Fibroblast of the aortic adventitia (primary cell): ENCODE measurements at regions not wholly inside any gene's neighbourhood (a gene's known extent, or its start where the extent isn't known, plus 50 kb on each side); places are given as distances from the start of the nearest gene placed in this dataset.
A peak's percentile ranks its signal among the peaks of the same experiment; 100 is the strongest.

Source experiments
- DNase-seq: peaks from one replicate; pipeline ENCODE4 v3.0.0-alpha.2; 2010; ENCODE audit warnings: low read depth
- H3K4me3 ChIP-seq: 2 replicates; pipeline ENCODE4 v1.5.1; 2011; ENCODE audit warnings: low read depth, mild to moderate bottlenecking, control low read depth, low read length, moderate library complexity
- TF ChIP-seq, protein P1 (sequence below): IDR thresholded peaks from 2 replicates; pipeline ENCODE4 v1.5.1; 2011; ENCODE audit warnings: mild to moderate bottlenecking, low read length, control low read depth, inconsistent platforms; ENCODE audit not compliant: insufficient read depth

DNA sequence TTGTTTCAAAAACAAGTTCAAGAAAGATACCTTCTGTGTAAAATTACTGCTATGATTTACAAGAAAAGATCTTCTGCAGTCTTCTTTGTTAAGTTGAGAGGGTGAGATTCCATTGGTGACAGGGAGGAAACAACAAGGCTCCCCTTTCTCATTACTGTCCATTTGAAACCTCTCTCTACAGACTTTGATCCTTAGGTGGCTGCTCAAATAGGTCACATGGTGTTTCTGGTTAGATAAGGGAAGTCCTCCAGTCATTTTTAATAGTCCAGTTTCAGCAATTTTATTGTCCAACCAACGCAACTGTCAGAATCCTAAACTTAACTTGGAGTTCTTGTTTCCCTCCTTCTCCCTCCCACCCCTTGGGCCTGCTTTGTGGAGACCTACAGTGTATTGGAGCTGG lies 390.4 kb downstream of the EFNB2 start:
- no peak for DNase-seq
- no peak overlapping the region for H3K4me3 ChIP-seq
- TF ChIP-seq, protein P1, sequence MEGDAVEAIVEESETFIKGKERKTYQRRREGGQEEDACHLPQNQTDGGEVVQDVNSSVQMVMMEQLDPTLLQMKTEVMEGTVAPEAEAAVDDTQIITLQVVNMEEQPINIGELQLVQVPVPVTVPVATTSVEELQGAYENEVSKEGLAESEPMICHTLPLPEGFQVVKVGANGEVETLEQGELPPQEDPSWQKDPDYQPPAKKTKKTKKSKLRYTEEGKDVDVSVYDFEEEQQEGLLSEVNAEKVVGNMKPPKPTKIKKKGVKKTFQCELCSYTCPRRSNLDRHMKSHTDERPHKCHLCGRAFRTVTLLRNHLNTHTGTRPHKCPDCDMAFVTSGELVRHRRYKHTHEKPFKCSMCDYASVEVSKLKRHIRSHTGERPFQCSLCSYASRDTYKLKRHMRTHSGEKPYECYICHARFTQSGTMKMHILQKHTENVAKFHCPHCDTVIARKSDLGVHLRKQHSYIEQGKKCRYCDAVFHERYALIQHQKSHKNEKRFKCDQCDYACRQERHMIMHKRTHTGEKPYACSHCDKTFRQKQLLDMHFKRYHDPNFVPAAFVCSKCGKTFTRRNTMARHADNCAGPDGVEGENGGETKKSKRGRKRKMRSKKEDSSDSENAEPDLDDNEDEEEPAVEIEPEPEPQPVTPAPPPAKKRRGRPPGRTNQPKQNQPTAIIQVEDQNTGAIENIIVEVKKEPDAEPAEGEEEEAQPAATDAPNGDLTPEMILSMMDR: no peak

DNA sequence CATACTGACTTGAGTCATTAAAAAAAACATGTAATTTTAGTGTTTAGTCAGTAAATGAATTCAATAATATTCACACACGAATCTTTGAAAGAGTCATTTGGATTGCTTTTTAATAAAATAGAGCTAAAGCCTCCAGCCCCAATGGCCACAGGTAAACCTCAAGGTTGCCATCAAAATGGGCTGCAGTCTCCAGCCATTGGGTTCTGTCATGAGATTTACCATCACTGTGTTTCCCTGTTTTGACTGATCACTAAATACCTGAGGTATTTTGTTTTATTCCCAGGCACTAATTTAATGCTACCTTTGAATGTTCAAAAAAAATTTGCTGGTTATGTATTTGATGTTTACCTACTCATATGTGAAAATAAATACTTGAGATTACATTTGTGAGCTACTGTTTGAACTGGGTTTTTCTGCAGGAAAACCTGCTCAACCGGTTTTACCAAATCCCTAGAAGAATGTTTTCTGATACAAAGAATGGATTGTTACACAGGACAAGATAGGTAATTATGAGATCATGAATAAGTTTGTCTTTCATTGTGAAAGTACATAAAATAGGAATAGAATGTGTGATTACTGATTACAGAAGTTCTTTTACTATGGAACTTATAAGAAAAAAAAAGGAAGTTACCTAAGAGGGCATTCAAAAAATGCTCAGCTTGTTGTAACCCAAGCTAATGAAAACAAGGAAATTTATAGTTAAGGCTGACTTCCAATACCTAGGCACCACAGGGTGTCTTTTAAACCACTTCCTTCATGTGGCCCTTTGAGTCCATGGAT lies 391.3 kb downstream of the EFNB2 start:
- TF ChIP-seq, protein P1: no peak
- DNase-seq: no peak

GRCh38 chr13:106143392-106143791 lies 392.1 kb downstream of the EFNB2 start:
- DNase-seq: peak; percentile 15
- no peak overlapping the region for H3K4me3 ChIP-seq
- TF ChIP-seq, protein P1: no peak

More for the DNA sequence above, 391.3 kb downstream of the EFNB2 start:
- no peak overlapping the region for H3K4me3 ChIP-seq

DNA sequence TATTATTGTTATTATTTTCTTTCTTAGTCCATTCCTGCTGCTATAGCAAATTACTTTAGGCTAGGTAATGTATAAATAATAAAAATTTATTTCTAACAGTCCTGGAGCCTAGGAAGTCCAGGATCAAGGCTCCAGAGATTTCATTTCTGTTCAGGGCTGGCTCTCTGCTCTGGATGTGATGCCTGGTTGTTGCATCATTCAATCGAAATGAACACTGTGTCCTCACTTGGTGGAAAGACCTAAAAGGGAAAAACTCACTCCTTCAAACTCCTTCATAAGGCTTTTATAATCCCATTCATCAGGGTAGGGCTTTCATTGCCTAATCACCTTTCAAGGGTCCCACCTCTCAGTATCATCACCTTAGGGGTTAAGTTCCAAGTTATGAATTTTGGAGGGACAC lies 395.0 kb downstream of the EFNB2 start:
- TF ChIP-seq, protein P1: no peak
- no peak overlapping the region for H3K4me3 ChIP-seq
- DNase-seq: no peak

DNA sequence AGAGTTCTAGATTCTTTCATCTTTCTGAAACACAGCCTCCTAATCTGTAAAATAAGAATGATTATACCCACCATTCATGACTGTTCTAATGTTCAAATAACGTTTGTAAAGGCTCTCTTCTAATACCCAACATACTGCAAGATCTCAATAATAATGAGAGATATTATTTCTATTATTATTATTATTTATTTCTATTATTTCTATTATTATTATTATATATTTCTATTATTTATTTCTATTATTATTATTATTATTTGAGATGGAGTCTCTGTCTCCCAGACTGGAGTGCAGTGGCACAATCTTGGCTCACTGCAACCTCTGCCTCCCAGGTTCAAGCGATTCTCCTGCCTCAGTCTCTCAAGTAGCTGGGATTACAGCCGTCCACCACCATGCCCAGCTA lies 395.5 kb downstream of the EFNB2 start:
- no peak for DNase-seq
- TF ChIP-seq, protein P1: no peak
- H3K4me3 ChIP-seq: no peak overlapping the region

- no peak overlapping the region for H3K4me3 ChIP-seq
- TF ChIP-seq, protein P1: no peak
- no peak for DNase-seq
Observed at GRCh38 chr13:106139377-106139776, 396.1 kb downstream of the EFNB2 start.

DNA sequence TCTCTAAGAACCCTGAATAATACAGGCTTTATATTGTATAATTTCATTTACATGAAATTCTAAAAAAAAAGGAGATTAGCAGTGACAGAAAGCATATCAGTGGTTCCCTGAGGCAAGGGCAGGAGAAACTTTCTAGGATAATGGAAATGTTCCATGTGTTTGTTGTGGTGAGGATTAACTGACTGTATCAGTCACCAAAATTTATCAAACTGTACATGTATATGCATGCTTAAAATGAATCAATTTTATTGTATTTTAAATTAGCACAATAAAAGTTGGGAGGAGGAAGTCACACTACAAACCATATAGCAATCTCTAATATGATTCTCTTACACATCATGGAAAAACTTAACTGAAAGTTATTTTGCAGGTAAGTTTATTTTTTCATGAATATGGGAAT lies 396.8 kb downstream of the EFNB2 start:
- no peak overlapping the region for H3K4me3 ChIP-seq
- DNase-seq: no peak
- TF ChIP-seq, protein P1: no peak
